ENCODE measurements at regions not wholly inside any gene's neighbourhood (a gene's known extent, or its start where the extent isn't known, plus 50 kb on each side); places are given as distances from the start of the nearest gene placed in this dataset.

- TF ChIP-seq SP1 (IDR thresholded peaks at IDR 0.05) (no peak), FOXK2 (IDR thresholded peaks at IDR 0.05) (no peak), CTBP1 (IDR thresholded peaks at IDR 0.05; ENCODE audit: borderline replicate concordance) (no peak), NFRKB (IDR thresholded peaks at IDR 0.05) (no peak), FOXM1 (IDR thresholded peaks at IDR 0.05; ENCODE audit: borderline replicate concordance) (no peak), HDGF (IDR thresholded peaks at IDR 0.05; ENCODE audit: borderline replicate concordance) (no peak), BHLHE40 (IDR thresholded peaks at IDR 0.05; ENCODE audit: borderline replicate concordance) (no peak), ARNT (IDR thresholded peaks at IDR 0.05) (no peak), ZNF384 (IDR thresholded peaks at IDR 0.05) (no peak), FOXA1 (IDR thresholded peaks at IDR 0.05) (no peak), SUZ12 (IDR thresholded peaks at IDR 0.05) (no peak), ELF4 (IDR thresholded peaks at IDR 0.05) (no peak), L3MBTL2 (conservative IDR thresholded peaks at IDR 0.05) (no peak)
- TF ChIP-seq, protein P1, sequence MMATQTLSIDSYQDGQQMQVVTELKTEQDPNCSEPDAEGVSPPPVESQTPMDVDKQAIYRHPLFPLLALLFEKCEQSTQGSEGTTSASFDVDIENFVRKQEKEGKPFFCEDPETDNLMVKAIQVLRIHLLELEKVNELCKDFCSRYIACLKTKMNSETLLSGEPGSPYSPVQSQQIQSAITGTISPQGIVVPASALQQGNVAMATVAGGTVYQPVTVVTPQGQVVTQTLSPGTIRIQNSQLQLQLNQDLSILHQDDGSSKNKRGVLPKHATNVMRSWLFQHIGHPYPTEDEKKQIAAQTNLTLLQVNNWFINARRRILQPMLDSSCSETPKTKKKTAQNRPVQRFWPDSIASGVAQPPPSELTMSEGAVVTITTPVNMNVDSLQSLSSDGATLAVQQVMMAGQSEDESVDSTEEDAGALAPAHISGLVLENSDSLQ (IDR thresholded peaks at IDR 0.05): no peak
Observed at GRCh38 chr11:134622458-134622857, 210.4 kb upstream of the B3GAT1 start.
